Upper lobe of left lung (tissue), 6 donors: ENCODE measurements at regions not wholly inside any gene's neighbourhood (a gene's known extent, or its start where the extent isn't known, plus 50 kb on each side); places are given as distances from the start of the nearest gene placed in this dataset.

Source experiments
- ATAC-seq, 2 donors: fragments of 200-7000 bp; cut with Tn5 transposase; one replicate each; pipeline ENCODE4 v1.9.1; 2022; ENCODE audit warnings: mild to moderate bottlenecking in 2 of 2, moderate library complexity in 2 of 2; ENCODE audit not compliant: low FRiP score in 2 of 2
- DNase-seq, 2 donors: peaks; one replicate each; pipeline ENCODE4 v3.0.0-alpha.2; 2019 to 2020
- H3K27ac ChIP-seq, 4 donors: fragments of 200-600 bp; sonication (generic); one replicate each; pipeline ENCODE4 v1.5.1; 2016 to 2019
- H3K27me3 ChIP-seq, 4 donors: fragments of 200-600 bp; sonication (generic); one replicate each; pipeline ENCODE4 v1.5.1; 2017 to 2019
- H3K36me3 ChIP-seq, 4 donors: fragments of 200-600 bp; sonication (generic); one replicate each; pipeline ENCODE4 v1.5.1; 2016 to 2019
- H3K4me1 ChIP-seq, 4 donors: fragments of 200-600 bp; sonication (generic); one replicate each; pipeline ENCODE4 v1.5.1; 2018 to 2019
- H3K4me3 ChIP-seq, 4 donors: fragments of 200-600 bp; sonication (generic); one replicate each; pipeline ENCODE4 v1.5.1; 2017 to 2019; ENCODE audit warnings: mild to moderate bottlenecking in 2 of 4, moderate library complexity in 1 of 4
- H3K9me3 ChIP-seq, 4 donors: fragments of 200-600 bp; sonication (generic); one replicate each; pipeline ENCODE4 v1.5.1; 2018 to 2019
- CTCF ChIP-seq, 6 experiments: fragments of 450-650 bp in 4 of 6; fragments of 200-600 bp in 2 of 6; sonication (generic) in 2 of 6; IDR thresholded peaks; one replicate each; pipeline ENCODE4 v1.5.1; 2016 to 2019; ENCODE audit warnings: antibody characterized with exemption in 6 of 6
- EP300 ChIP-seq, 4 donors: sonication (generic); formaldehyde crosslinking; IDR thresholded peaks; one replicate each; pipeline ENCODE4 v1.5.1; 2017; ENCODE audit warnings: antibody characterized with exemption in 4 of 4, control low read depth in 2 of 4
- POLR2A ChIP-seq, 4 donors: fragments of 450-650 bp; IDR thresholded peaks; one replicate each; pipeline ENCODE4 v1.5.1; 2016 to 2017; ENCODE audit warnings: antibody characterized with exemption in 4 of 4, mild to moderate bottlenecking in 2 of 4
- POLR2AphosphoS5 ChIP-seq, 2 donors: sonication (generic); formaldehyde crosslinking; IDR thresholded peaks; one replicate each; pipeline ENCODE4 v1.5.1; 2017; ENCODE audit warnings: antibody characterized with exemption in 2 of 2
- WGBS, 2 donors: methylation state at CpG; one replicate each; pipeline ENCODE4 v1.1.5; 2017 to 2018; 5-methylcytosine and 5-hydroxymethylcytosine counted together
- donor health status: DM: no; HTN: no; CAD: no; lungs with moderate emphysema.
- donor health status: DM: no; HTN: yes; CAD: no; lungs with severe emphysema.

GRCh38 chr1:185565302-185565701 is 168.9 kb upstream of the HMCN1 start:
- H3K9me3 ChIP-seq = no peaks in the 10 kb centered on the region
- no peak for ATAC-seq
- DNase-seq = no peak
- no peak for TF ChIP-seq POLR2A (IDR thresholded peaks at IDR 0.05)
- TF ChIP-seq EP300 (IDR thresholded peaks at IDR 0.05) = no peak
- no peak for TF ChIP-seq POLR2AphosphoS5 (IDR thresholded peaks at IDR 0.05)
- TF ChIP-seq CTCF (IDR thresholded peaks at IDR 0.05) = no peak
- H3K4me1 ChIP-seq = peaks cover 7 to 14% (median 8%) of the 10 kb centered on the region in 4 donors
- no peak overlapping the region for H3K4me3 ChIP-seq
- H3K36me3 ChIP-seq = no peaks in the 10 kb centered on the region
- 70 to 71% methylated on average over 5 of the region's 5 CpGs for WGBS, 2 donors
- no peak overlapping the region for H3K27ac ChIP-seq
- no peaks in the 10 kb centered on the region for H3K27me3 ChIP-seq

- TF ChIP-seq CTCF (IDR thresholded peaks at IDR 0.05) = no peak
- no peak for TF ChIP-seq EP300 (IDR thresholded peaks at IDR 0.05)
- no peak for TF ChIP-seq POLR2AphosphoS5 (IDR thresholded peaks at IDR 0.05)
- TF ChIP-seq POLR2A (IDR thresholded peaks at IDR 0.05) = no peak
- H3K36me3 ChIP-seq = no peaks in the 10 kb centered on the region
- ATAC-seq (no peak), DNase-seq (no peak)
- no peaks in the 10 kb centered on the region for H3K27me3 ChIP-seq
- H3K4me1 ChIP-seq = peaks cover 7 to 14% (median 11%) of the 10 kb centered on the region in 4 donors
- WGBS, 2 donors = 93 to 100% methylated on average over 1 of the region's 1 CpG
- no peaks in the 10 kb centered on the region for H3K9me3 ChIP-seq
- H3K4me3 ChIP-seq = no peak overlapping the region
- no peak overlapping the region for H3K27ac ChIP-seq
These were observed 169.4 kb upstream of the HMCN1 start for GRCh38 chr1:185564816-185565215.

GRCh38 chr1:185562461-185563359 is 171.5 kb upstream of the HMCN1 start:
- WGBS, 2 donors = 85 to 92% methylated on average over 6 of the region's 6 CpGs
- Histone ChIP-seq H3K27me3 (no peaks in the 10 kb centered on the region), H3K36me3 (no peaks in the 10 kb centered on the region), H3K27ac (no peak overlapping the region), H3K4me1 (peaks cover 6 to 15% (median 12%) of the 10 kb centered on the region in 4 donors), H3K4me3 (no peak overlapping the region), H3K9me3 (no peaks in the 10 kb centered on the region)
- TF ChIP-seq CTCF (IDR thresholded peaks at IDR 0.05) (no peak), EP300 (IDR thresholded peaks at IDR 0.05) (no peak), POLR2AphosphoS5 (IDR thresholded peaks at IDR 0.05) (no peak), POLR2A (IDR thresholded peaks at IDR 0.05) (no peak)
- no peak for ATAC-seq
- DNase-seq = no peak

- 55 to 65% methylated on average over 4 of the region's 4 CpGs for WGBS, 2 donors
- TF ChIP-seq POLR2AphosphoS5 (IDR thresholded peaks at IDR 0.05) (no peak), POLR2A (IDR thresholded peaks at IDR 0.05) (no peak), CTCF (IDR thresholded peaks at IDR 0.05) (no peak), EP300 (IDR thresholded peaks at IDR 0.05) (no peak)
These were observed 172.6 kb upstream of the HMCN1 start for GRCh38 chr1:185561629-185562028.

More at GRCh38 chr1:185561629-185562028, 172.6 kb upstream of the HMCN1 start:
- no peak for ATAC-seq
- Histone ChIP-seq H3K36me3 (no peaks in the 10 kb centered on the region), H3K27me3 (no peaks in the 10 kb centered on the region), H3K27ac (no peak overlapping the region), H3K4me1 (peaks cover 0 to 15% (median 5%) of the 10 kb centered on the region in 4 donors), H3K4me3 (no peak overlapping the region), H3K9me3 (no peaks in the 10 kb centered on the region)
- DNase-seq = no peak
